ENCODE measurements at regions not wholly inside any gene's neighbourhood (a gene's known extent, or its start where the extent isn't known, plus 50 kb on each side); places are given as distances from the start of the nearest gene placed in this dataset.

DNA sequence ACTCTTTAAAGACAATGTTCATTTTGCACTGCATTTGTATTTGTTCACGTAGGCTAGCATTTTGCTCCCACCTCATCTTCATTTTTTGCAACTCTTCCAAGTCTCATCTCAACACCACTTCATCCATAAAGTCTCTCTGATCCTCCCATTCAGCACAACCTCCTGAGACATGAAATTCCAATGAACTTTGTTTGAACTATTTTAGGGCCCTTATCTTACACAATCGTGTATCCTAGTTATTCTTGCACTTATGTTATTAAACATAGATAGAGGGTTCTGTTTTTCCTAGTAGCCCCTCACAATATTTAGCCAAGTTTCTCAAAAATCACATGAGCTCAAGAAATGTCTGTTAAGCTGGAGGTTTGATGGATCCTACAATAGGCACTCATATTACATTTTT is 500.5 kb upstream of the ADAMTS5 start:
- no peak for DNase-seq (ENCODE audit: low read depth, low spot score)
- H3K4me3 ChIP-seq (ENCODE audit: low read depth, low read length): no peak overlapping the region
- no peaks in the 10 kb centered on the region for H3K9me3 ChIP-seq (ENCODE audit: control insufficient read depth, insufficient read depth, low read length)
- no peak for TF ChIP-seq CTCF (IDR thresholded peaks at IDR 0.05; ENCODE audit: low read depth, low read length)
- no peak overlapping the region for H3K27ac ChIP-seq (ENCODE audit: low read depth, low read length)
- POLR2A ChIA-PET: no interaction called here
- H3K27me3 ChIP-seq (ENCODE audit: control insufficient read depth, insufficient read depth, low read length): no peaks in the 10 kb centered on the region
- CTCF ChIA-PET: no interaction called here

DNA sequence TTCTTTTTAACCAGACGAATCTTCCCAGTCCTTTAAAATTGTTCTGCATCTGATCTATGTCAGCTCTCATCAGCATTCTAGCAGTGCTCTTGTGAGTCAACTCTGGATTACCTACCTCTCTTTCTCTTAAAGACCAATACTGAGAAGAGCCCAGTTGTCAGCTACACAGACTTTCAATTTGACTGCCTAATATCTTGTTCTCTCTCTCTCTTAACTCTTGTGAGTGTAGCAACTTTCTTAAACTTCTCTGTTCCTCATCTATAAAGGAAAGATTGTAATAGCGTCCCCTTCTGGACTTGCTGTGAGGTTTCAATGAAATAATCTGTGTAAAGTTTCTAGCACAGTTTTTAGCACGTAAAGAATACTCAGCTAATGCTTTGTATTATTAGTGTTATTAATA is 499.3 kb upstream of the ADAMTS5 start:
- CTCF ChIA-PET: no interaction called here

GRCh38 chr21:27464648-27465047 is 497.8 kb upstream of the ADAMTS5 start:
- CTCF ChIA-PET: interaction anchor here (0.9 kb wide), 1 partner anchor 12 kb away, joined by 3 read pairs; no protein-coding TSS in a partner anchor
- no peak for DNase-seq (ENCODE audit: low read depth, low spot score)

More for the DNA sequence above, 499.3 kb upstream of the ADAMTS5 start:
- no peaks in the 10 kb centered on the region for H3K9me3 ChIP-seq (ENCODE audit: control insufficient read depth, insufficient read depth, low read length)
- POLR2A ChIA-PET: no interaction called here
- no peak for TF ChIP-seq CTCF (IDR thresholded peaks at IDR 0.05; ENCODE audit: low read depth, low read length)
- H3K27ac ChIP-seq (ENCODE audit: low read depth, low read length): no peak overlapping the region
- no peaks in the 10 kb centered on the region for H3K27me3 ChIP-seq (ENCODE audit: control insufficient read depth, insufficient read depth, low read length)
- no peak for DNase-seq (ENCODE audit: low read depth, low spot score)
- H3K4me3 ChIP-seq (ENCODE audit: low read depth, low read length): no peak overlapping the region

DNA sequence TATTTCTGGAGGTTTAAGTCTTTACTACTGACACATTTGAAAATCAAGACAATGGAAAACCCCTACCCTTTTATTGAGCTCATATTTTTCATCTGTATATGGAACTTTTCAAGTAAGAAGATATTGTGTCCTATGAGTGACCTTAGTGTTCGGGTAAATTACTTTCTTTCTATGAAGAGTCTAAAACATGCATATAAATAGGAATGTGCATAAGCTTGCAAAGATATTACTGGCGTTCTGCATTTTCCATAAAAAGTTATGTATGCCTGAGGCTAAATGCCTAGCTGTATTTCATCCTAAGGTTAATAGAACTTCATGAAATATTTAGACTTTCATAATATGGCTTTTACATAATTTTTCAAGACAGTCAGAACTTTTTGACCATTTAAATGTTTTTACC is 495.8 kb upstream of the ADAMTS5 start:
- ChIA-PET POLR2A (no interaction called here), CTCF (interaction anchor here (0.5 to 0.7 kb wide), 2 partner anchors 14 to 38 kb away, joined by 3 to 12 read pairs; no protein-coding TSS in a partner anchor)
- no peak for DNase-seq (ENCODE audit: low read depth, low spot score)
- no peak overlapping the region for H3K4me3 ChIP-seq (ENCODE audit: low read depth, low read length)
- no peaks in the 10 kb centered on the region for H3K9me3 ChIP-seq (ENCODE audit: control insufficient read depth, insufficient read depth, low read length)
- TF ChIP-seq CTCF (IDR thresholded peaks at IDR 0.05; ENCODE audit: low read depth, low read length): no peak
- no peak overlapping the region for H3K27ac ChIP-seq (ENCODE audit: low read depth, low read length)
- H3K27me3 ChIP-seq (ENCODE audit: control insufficient read depth, insufficient read depth, low read length): no peaks in the 10 kb centered on the region

More at GRCh38 chr21:27464648-27465047, 497.8 kb upstream of the ADAMTS5 start:
- POLR2A ChIA-PET: no interaction called here
- no peaks in the 10 kb centered on the region for H3K27me3 ChIP-seq (ENCODE audit: control insufficient read depth, insufficient read depth, low read length)
- TF ChIP-seq CTCF (IDR thresholded peaks at IDR 0.05; ENCODE audit: low read depth, low read length): no peak
- no peak overlapping the region for H3K4me3 ChIP-seq (ENCODE audit: low read depth, low read length)
- H3K9me3 ChIP-seq (ENCODE audit: control insufficient read depth, insufficient read depth, low read length): no peaks in the 10 kb centered on the region
- H3K27ac ChIP-seq (ENCODE audit: low read depth, low read length): no peak overlapping the region

DNA sequence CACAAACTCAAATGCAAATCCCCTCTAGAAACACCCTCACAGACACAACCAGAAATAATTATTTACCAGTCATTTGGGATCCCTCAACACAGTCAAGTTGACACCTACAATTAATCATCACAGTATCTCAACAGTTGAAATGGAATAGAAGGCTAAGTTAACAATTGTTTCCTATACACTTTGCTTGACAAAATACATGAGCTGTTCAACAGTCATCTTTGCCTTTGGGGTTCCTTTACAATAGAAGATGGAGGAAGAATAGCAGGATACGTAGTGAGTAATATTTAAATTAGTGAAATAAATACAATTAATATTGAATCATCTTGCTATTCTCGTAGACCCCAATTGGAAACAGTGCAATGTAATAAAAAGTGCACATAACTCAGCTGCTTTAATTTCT is 487.3 kb upstream of the ADAMTS5 start:
- DNase-seq (ENCODE audit: low read depth, low spot score): no peak
- Histone ChIP-seq H3K4me3 (ENCODE audit: low read depth, low read length) (no peak overlapping the region), H3K9me3 (ENCODE audit: control insufficient read depth, insufficient read depth, low read length) (no peaks in the 10 kb centered on the region), H3K27me3 (ENCODE audit: control insufficient read depth, insufficient read depth, low read length) (no peaks in the 10 kb centered on the region), H3K27ac (ENCODE audit: low read depth, low read length) (no peak overlapping the region)
- ChIA-PET CTCF (interaction anchor here (0.5 kb wide), 1 partner anchor 855 kb away, joined by 3 read pairs; no protein-coding TSS in a partner anchor), POLR2A (no interaction called here)
- no peak for TF ChIP-seq CTCF (IDR thresholded peaks at IDR 0.05; ENCODE audit: low read depth, low read length)
